T-helper 1 cell treated with Interleukin-12 subunit alpha and Interleukin-12 subunit beta and Interleukin-4 antibody, amounts not matched to agents 30 ng/mL and 1 ng/mL, for 36 hours (primary cell): ENCODE measurements at regions not wholly inside any gene's neighbourhood (a gene's known extent, or its start where the extent isn't known, plus 50 kb on each side); places are given as distances from the start of the nearest gene placed in this dataset.
"Not testable (repeated sequence)": the region's sequence is repeated elsewhere in the genome, so short reads cannot be mapped to it uniquely, and the experiment has no call there.

Experiments used
- intact Hi-C: fragments of 100-400 bp; cut with micrococcal nuclease; formaldehyde crosslinking; loops from one replicate; pipeline ENCODE4 v1.15.1; 2024

- intact Hi-C loops = no loop called here
Observed at GRCh38 chr10:60480865-60481563, 91.3 kb upstream of the ANK3 start.

GRCh38 chr10:60479305-60480020 lies 89.8 kb upstream of the ANK3 start:
- intact Hi-C loops = no loop called here

- intact Hi-C loops = no loop called here
Observed at GRCh38 chr10:60476451-60476850, 86.8 kb upstream of the ANK3 start.

GRCh38 chr10:60473557-60473956 lies 83.9 kb upstream of the ANK3 start:
- intact Hi-C loops = no loop called here

- intact Hi-C loops = no loop called here
Observed at GRCh38 chr10:60470091-60470490, 80.4 kb upstream of the ANK3 start.

- intact Hi-C loops = not testable (repeated sequence)
Observed at GRCh38 chr10:60469147-60469546, 79.5 kb upstream of the ANK3 start.

GRCh38 chr10:60467202-60467546 lies 77.5 kb upstream of the ANK3 start:
- intact Hi-C loops = no loop called here

GRCh38 chr10:60466267-60467201 lies 76.9 kb upstream of the ANK3 start:
- intact Hi-C loops = no loop called here

- intact Hi-C loops = no loop called here
Observed at GRCh38 chr10:60465801-60466200, 76.1 kb upstream of the ANK3 start.

- intact Hi-C loops = no loop called here
Observed at GRCh38 chr10:60464659-60465058, 75.0 kb upstream of the ANK3 start.

- intact Hi-C loops = no loop called here
Observed at GRCh38 chr10:60463746-60464145, 74.1 kb upstream of the ANK3 start.

- intact Hi-C loops = no loop called here
Observed at GRCh38 chr10:60461688-60462087, 72.0 kb upstream of the ANK3 start.

GRCh38 chr10:60459701-60460457 lies 70.2 kb upstream of the ANK3 start:
- intact Hi-C loops = no loop called here

- intact Hi-C loops = no loop called here
Observed at GRCh38 chr10:60456053-60456452, 66.4 kb upstream of the ANK3 start.

GRCh38 chr10:60454336-60454735 lies 64.7 kb upstream of the ANK3 start:
- intact Hi-C loops = no loop called here

GRCh38 chr10:60453036-60453435 lies 63.4 kb upstream of the ANK3 start:
- intact Hi-C loops = no loop called here

- intact Hi-C loops = no loop called here
Observed at GRCh38 chr10:60450291-60450690, 60.6 kb upstream of the ANK3 start.

GRCh38 chr10:60448246-60448645 lies 58.6 kb upstream of the ANK3 start:
- intact Hi-C loops = no loop called here

- intact Hi-C loops = no loop called here
Observed at GRCh38 chr10:60446851-60447250, 57.2 kb upstream of the ANK3 start.

- intact Hi-C loops = no loop called here
Observed at GRCh38 chr10:60446070-60446833, 56.6 kb upstream of the ANK3 start.
